ENCODE measurements at regions not wholly inside any gene's neighbourhood (a gene's known extent, or its start where the extent isn't known, plus 50 kb on each side); places are given as distances from the start of the nearest gene placed in this dataset.

DNA sequence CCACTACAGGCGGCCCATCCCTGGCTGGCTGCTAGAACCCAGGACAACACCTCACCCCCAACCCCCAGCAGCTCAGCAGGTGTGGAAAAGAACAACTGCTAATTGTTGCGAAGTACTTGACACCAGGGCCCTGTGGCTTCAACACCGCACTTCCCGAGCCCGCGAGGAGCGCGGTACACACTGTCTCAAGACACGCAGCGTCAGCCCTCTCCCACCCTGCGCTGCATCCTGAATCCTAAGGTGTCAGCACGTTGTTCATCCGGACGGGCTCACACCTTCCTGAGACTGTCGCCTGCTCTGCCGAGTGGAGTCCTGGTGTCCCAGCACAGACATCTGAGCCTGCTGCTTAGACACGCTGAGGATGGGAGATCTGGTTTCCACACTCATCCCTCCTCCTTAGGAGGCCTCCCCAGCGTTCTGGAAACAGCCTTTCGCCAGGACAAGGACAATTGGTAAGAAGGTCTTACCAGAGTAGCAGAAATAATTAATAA lies 1336.2 kb downstream of the BRD1 start:
- H3K56ac ChIP-seq (ENCODE audit: extremely low read depth, insufficient read depth, low read length) = no peak overlapping the region
- H3K27me3 ChIP-seq (ENCODE audit: control insufficient read depth, insufficient read depth, low read length) = peaks cover 24% of the 10 kb centered on the region; the same call in 1 of the 2 replicates
- no peak overlapping the region for H2BK120ac ChIP-seq (ENCODE audit: low read depth, low read length)
- dilution Hi-C loops (cut with HindIII; ENCODE audit: low sequenced_read_pairs, unreplicated experiment) = no loop called here
- 74% methylated on average over 10 of the region's 19 CpGs; no CpG with 5 or more reads in 1 of the 2 experiments for WGBS, 2 experiments (ENCODE audit: extremely low coverage in 2 of 2, insufficient read length in 1 of 2)
- no peak overlapping the region for H3K4ac ChIP-seq (ENCODE audit: low read depth, low read length)
- H4K91ac ChIP-seq (ENCODE audit: insufficient read depth, low read depth, low read length) = no peak overlapping the region
- BruUV-seq (replicated peaks) = no TSS peak
- no peak overlapping the region for H2AK5ac ChIP-seq (ENCODE audit: low read depth, low read length)
- intact Hi-C loops (cut with micrococcal nuclease) = loop anchor here (5.0 kb wide), 1 partner anchor 1754 kb away; the partner anchor contains the start of gene CERK
- H3K9me1 ChIP-seq (ENCODE audit: insufficient read depth, low read length) = no peaks in the 10 kb centered on the region
- ATAC-seq (ENCODE audit: low read depth) = no peak
- no peak overlapping the region for H2AK9ac ChIP-seq (replicated peaks; ENCODE audit: low read depth, low read length, poor library complexity)
- H2BK5ac ChIP-seq (ENCODE audit: low read depth, low read length, poor library complexity, severe bottlenecking) = no peak overlapping the region
- H3K36me3 ChIP-seq (ENCODE audit: control insufficient read depth, insufficient read depth, low read length) = no peaks in the 10 kb centered on the region
- H3K14ac ChIP-seq (replicated peaks; ENCODE audit: low read depth, low read length) = no peak overlapping the region
- no peak overlapping the region for H4K8ac ChIP-seq (ENCODE audit: low read depth in 2 of 2, low read length in 2 of 2)
- peaks cover 1% of the 10 kb centered on the region; the same call in 1 of the 2 replicates for H3K9me3 ChIP-seq (ENCODE audit: control insufficient read depth, insufficient read depth, low read length)
- no peak overlapping the region for H3K9ac ChIP-seq (ENCODE audit: low read depth, low read length)
- no peak overlapping the region for H3K18ac ChIP-seq (ENCODE audit: low read depth, low read length)
- POLR2A ChIA-PET (ENCODE audit: unreplicated experiment) = no interaction called here
- H2BK20ac ChIP-seq (ENCODE audit: low read depth, low read length) = no peak overlapping the region
- in situ Hi-C loops (cut with MboI; ENCODE audit: low sequenced_read_pairs) = loop anchor here (5.0 to 10.0 kb wide), 2 partner anchors 1694 to 1927 kb away; no protein-coding TSS in a partner anchor
- no peaks in the 10 kb centered on the region for H3K79me1 ChIP-seq (ENCODE audit: low read depth in 1 of 2, low read length in 2 of 2)
- H3K4me2 ChIP-seq (ENCODE audit: low read depth, low read length) = no peak overlapping the region
- no peak overlapping the region for H4K5ac ChIP-seq (ENCODE audit: low read depth, low read length)
- H2BK15ac ChIP-seq (ENCODE audit: low read depth, low read length) = no peak overlapping the region
- H3K27ac ChIP-seq (ENCODE audit: insufficient read depth, low read length) = no peak overlapping the region
- no peak overlapping the region for H2AFZ ChIP-seq (replicated peaks; ENCODE audit: low read length, poor library complexity)
- no peaks in the 10 kb centered on the region for H3K4me1 ChIP-seq (ENCODE audit: control insufficient read depth, insufficient read depth, low read length)
- CTCF ChIA-PET = interaction anchor here (0.6 kb wide), 1 partner anchor 1770 kb away, joined by 3 read pairs; no protein-coding TSS in a partner anchor
- no peak overlapping the region for H3K23ac ChIP-seq (ENCODE audit: low read depth, low read length)
- H4K20me1 ChIP-seq (ENCODE audit: insufficient read depth, low read length) = no peaks in the 10 kb centered on the region
- no peak for TF ChIP-seq MXI1 (IDR thresholded peaks at IDR 0.05; ENCODE audit: borderline replicate concordance, low read depth, low read length)
- no peak overlapping the region for H3K4me3 ChIP-seq (ENCODE audit: insufficient read depth, low read depth, low read length)
- no peak for DNase-seq

Measured in IMR-90 (cell line).